Neural progenitor cell (in vitro differentiated cells): ENCODE measurements at regions not wholly inside any gene's neighbourhood (a gene's known extent, or its start where the extent isn't known, plus 50 kb on each side); places are given as distances from the start of the nearest gene placed in this dataset.

Experiments used
- DNase-seq: peaks from one replicate; pipeline ENCODE4 v3.0.0-alpha.2; 2016; ENCODE audit warnings: low spot score
- H2AFZ ChIP-seq: fragments of 200-600 bp; sonication (generic); replicated peaks from 2 replicates; pipeline ENCODE4 v1.6.1; 2016; ENCODE audit warnings: antibody characterized with exemption
- H3F3A ChIP-seq: fragments of 200-600 bp; sonication (generic); 2 replicates; pipeline ENCODE4 v1.6.1; 2016; ENCODE audit warnings: antibody characterized with exemption, low read depth
- H3K27ac ChIP-seq: fragments of 200-600 bp; sonication (generic); 2 replicates; pipeline ENCODE4 v1.5.1; 2016; ENCODE audit warnings: mild to moderate bottlenecking
- H3K27me3 ChIP-seq: fragments of 200-600 bp; sonication (generic); 2 replicates; pipeline ENCODE4 v1.6.1; 2016; ENCODE audit warnings: mild to moderate bottlenecking, moderate library complexity
- H3K36me3 ChIP-seq: fragments of 200-600 bp; sonication (generic); 2 replicates; pipeline ENCODE4 v1.5.1; 2016
- H3K4me1 ChIP-seq: fragments of 200-600 bp; sonication (generic); 2 replicates; pipeline ENCODE4 v1.6.1; 2016; ENCODE audit warnings: mixed run types
- H3K4me2 ChIP-seq: fragments of 200-600 bp; sonication (generic); 2 replicates; pipeline ENCODE4 v1.6.1; 2016
- H3K4me3 ChIP-seq: fragments of 200-600 bp; sonication (generic); 2 replicates; pipeline ENCODE4 v1.5.1; 2016
- H3K79me2 ChIP-seq: fragments of 200-600 bp; sonication (generic); 2 replicates; pipeline ENCODE4 v1.6.1; 2016; ENCODE audit warnings: low read depth
- H3K9ac ChIP-seq: fragments of 200-600 bp; sonication (generic); 2 replicates; pipeline ENCODE4 v1.6.1; 2016
- H3K9me3 ChIP-seq: fragments of 200-600 bp; sonication (generic); 2 replicates; pipeline ENCODE4 v1.5.1; 2016; ENCODE audit warnings: low read depth
- H4K20me1 ChIP-seq: fragments of 200-600 bp; sonication (generic); 2 replicates; pipeline ENCODE4 v1.6.1; 2016; ENCODE audit warnings: low read depth
- H3K27ac Mint-ChIP-seq: 3 replicates; pipeline ENCODE4 v1.8.0; 2021; ENCODE audit warnings: mixed read lengths
- H3K27me3 Mint-ChIP-seq: 2 replicates; pipeline ENCODE4 v1.8.0; 2022; ENCODE audit warnings: low read depth, mild to moderate bottlenecking, inconsistent platforms, moderate library complexity, mixed read lengths; ENCODE audit not compliant: insufficient read depth
- H3K36me3 Mint-ChIP-seq: 3 replicates; pipeline ENCODE4 v1.8.0; 2021; ENCODE audit warnings: mixed read lengths
- H3K4me1 Mint-ChIP-seq: 3 replicates; pipeline ENCODE4 v1.8.0; 2021; ENCODE audit warnings: mixed read lengths
- H3K4me3 Mint-ChIP-seq: 3 replicates; pipeline ENCODE4 v1.8.0; 2021; ENCODE audit warnings: mild to moderate bottlenecking, moderate library complexity, mixed read lengths
- H3K9me3 Mint-ChIP-seq: 3 replicates; pipeline ENCODE4 v1.8.0; 2020; ENCODE audit warnings: mixed read lengths
- EZH2 ChIP-seq: fragments of 200-600 bp; sonication (generic); IDR thresholded peaks from 2 replicates; pipeline ENCODE4 v1.6.1; 2017; ENCODE audit warnings: antibody characterized with exemption, mild to moderate bottlenecking, moderate library complexity
- EZH2phosphoT487 ChIP-seq: fragments of 200-600 bp; sonication (generic); IDR thresholded peaks from 2 replicates; pipeline ENCODE4 v1.6.1; 2017; ENCODE audit warnings: antibody characterized with exemption
- TF ChIP-seq, protein P1 (sequence below): fragments of 200-600 bp; sonication (generic); IDR thresholded peaks from 2 replicates; pipeline ENCODE4 v1.5.1; 2017; ENCODE audit warnings: antibody characterized with exemption, mild to moderate bottlenecking

DNA sequence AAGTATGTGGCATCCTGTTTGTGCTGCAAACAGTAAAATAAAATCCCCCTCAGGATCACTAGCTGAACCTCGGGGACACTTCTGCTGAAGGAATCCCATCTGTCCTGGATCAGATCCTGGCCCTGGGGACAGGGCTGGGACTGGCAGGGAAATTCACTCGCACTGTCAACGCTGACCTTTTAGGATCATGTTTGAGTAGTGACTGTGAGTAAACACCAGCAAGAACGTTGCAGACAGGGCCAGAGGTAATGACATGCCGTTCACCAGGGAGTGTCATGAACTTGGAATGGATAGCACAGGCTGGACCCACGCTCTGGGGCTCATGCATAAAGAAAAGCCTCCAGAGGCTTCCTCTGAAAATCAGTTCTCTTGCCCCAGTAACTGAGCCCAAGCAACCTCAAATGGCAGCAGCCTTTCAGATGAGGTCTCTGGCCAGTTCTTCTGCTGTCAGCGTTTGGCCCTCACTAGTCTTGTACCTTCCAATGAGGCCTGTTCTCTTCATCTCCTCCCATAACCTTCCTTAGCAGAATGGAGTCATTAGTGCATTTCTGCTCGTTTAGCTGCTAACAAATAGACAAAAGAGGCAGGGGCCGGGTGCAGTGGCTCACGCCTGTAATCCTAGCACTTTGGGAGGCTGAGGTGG is 51.0 kb upstream of the BARX2 start:
- no peaks in the 10 kb centered on the region for H3K27me3 ChIP-seq
- no peak overlapping the region for H3K4me3 Mint-ChIP-seq

DNA sequence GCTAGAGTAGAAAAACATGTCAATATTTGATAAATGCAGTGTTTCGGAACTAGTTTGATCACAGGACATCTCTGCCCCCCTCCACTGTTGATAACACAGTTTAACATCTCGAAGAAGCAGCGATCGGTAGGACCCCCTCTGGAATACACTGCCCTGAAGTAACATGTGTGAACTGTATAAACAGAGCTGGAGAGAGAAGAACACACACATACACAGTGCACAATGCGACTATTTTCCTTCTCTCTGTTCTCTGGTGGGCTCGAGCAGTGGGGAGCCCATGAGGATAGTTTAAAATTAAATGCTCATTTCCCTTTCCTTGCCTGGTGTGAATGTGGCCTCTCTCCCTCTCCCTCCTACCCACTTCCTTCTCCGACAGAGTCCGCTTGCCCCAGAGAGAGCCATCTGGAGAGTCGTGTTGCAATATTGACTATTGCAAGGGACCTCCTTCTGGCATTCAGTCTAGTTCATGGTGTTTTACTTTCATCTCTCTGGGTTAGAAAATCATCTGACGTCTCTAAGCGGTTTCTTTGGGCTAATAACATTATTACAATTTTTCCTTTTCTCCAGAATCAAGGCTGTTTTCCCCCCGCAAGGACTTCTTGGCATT is 51.6 kb upstream of the BARX2 start:
- H3K4me2 ChIP-seq = no peak overlapping the region
- H3K9me3 ChIP-seq = no peaks in the 10 kb centered on the region
- Mint-ChIP-seq H3K9me3 (no peaks in the 10 kb centered on the region), H3K4me1 (peaks cover 38% of the 10 kb centered on the region), H3K27me3 (no peaks in the 10 kb centered on the region), H3K36me3 (no peaks in the 10 kb centered on the region), H3K27ac (no peak overlapping the region), H3K4me3 (peak overlapping the region; percentile 22)
- no peaks in the 10 kb centered on the region for H3K36me3 ChIP-seq
- H3K9ac ChIP-seq = no peak overlapping the region
- no peak overlapping the region for H2AFZ ChIP-seq
- no peak for DNase-seq
- peaks cover 10% of the 10 kb centered on the region for H3K4me1 ChIP-seq
- TF ChIP-seq EZH2phosphoT487 (no peak), EZH2 (no peak)
- TF ChIP-seq, protein P1, sequence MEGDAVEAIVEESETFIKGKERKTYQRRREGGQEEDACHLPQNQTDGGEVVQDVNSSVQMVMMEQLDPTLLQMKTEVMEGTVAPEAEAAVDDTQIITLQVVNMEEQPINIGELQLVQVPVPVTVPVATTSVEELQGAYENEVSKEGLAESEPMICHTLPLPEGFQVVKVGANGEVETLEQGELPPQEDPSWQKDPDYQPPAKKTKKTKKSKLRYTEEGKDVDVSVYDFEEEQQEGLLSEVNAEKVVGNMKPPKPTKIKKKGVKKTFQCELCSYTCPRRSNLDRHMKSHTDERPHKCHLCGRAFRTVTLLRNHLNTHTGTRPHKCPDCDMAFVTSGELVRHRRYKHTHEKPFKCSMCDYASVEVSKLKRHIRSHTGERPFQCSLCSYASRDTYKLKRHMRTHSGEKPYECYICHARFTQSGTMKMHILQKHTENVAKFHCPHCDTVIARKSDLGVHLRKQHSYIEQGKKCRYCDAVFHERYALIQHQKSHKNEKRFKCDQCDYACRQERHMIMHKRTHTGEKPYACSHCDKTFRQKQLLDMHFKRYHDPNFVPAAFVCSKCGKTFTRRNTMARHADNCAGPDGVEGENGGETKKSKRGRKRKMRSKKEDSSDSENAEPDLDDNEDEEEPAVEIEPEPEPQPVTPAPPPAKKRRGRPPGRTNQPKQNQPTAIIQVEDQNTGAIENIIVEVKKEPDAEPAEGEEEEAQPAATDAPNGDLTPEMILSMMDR = no peak
- H3K4me3 ChIP-seq = no peak overlapping the region
- no peaks in the 10 kb centered on the region for H3F3A ChIP-seq
- no peaks in the 10 kb centered on the region for H3K27me3 ChIP-seq
- no peaks in the 10 kb centered on the region for H3K79me2 ChIP-seq
- H4K20me1 ChIP-seq = no peaks in the 10 kb centered on the region
- H3K27ac ChIP-seq = no peak overlapping the region

More for the DNA sequence above, 51.0 kb upstream of the BARX2 start:
- Histone ChIP-seq H3K4me2 (no peak overlapping the region), H3K79me2 (no peaks in the 10 kb centered on the region), H3K9me3 (no peaks in the 10 kb centered on the region), H3K9ac (no peak overlapping the region), H3F3A (no peaks in the 10 kb centered on the region), H4K20me1 (no peaks in the 10 kb centered on the region), H3K27ac (no peak overlapping the region), H2AFZ (no peak overlapping the region), H3K36me3 (no peaks in the 10 kb centered on the region), H3K4me3 (no peak overlapping the region), H3K4me1 (peaks cover 6% of the 10 kb centered on the region)
- Mint-ChIP-seq H3K36me3 (no peaks in the 10 kb centered on the region), H3K27me3 (peaks cover 3% of the 10 kb centered on the region), H3K4me1 (peaks cover 32% of the 10 kb centered on the region), H3K27ac (no peak overlapping the region), H3K9me3 (no peaks in the 10 kb centered on the region)
- no peak for DNase-seq
- TF ChIP-seq, protein P1 = no peak

DNA sequence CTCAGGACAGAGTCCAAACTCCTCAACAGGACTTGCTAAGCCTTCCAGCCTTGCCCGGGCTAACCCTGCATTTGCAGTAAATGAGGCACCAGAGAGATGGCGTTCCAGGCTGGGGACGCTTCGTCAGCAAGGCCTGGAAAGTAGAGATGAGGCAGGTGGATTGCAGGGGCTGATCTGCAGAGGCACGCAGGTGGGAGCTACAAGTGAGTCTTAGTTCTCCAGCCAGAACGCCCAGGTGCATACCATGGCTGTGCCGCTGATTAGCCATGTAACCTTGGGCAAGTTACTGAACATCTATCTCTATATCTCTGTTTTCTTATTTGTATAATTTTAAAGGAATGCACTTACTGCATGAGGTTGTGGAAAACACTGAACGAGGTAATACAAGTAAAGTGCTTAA is 52.7 kb upstream of the BARX2 start:
- no peak for DNase-seq
- peaks cover 7% of the 10 kb centered on the region for H3K4me1 ChIP-seq
- H3K79me2 ChIP-seq = no peaks in the 10 kb centered on the region
- no peaks in the 10 kb centered on the region for H3K27me3 Mint-ChIP-seq
- peaks cover 40% of the 10 kb centered on the region for H3K4me1 Mint-ChIP-seq
- no peaks in the 10 kb centered on the region for H3K27me3 ChIP-seq
- TF ChIP-seq, protein P1 = no peak
- TF ChIP-seq EZH2phosphoT487 (no peak), EZH2 (no peak)
- no peaks in the 10 kb centered on the region for H3K9me3 Mint-ChIP-seq
- no peak overlapping the region for H2AFZ ChIP-seq
- H3K27ac Mint-ChIP-seq = peak overlapping the region; percentile 4
- no peaks in the 10 kb centered on the region for H3K36me3 Mint-ChIP-seq
- no peak overlapping the region for H3K4me2 ChIP-seq
- no peak overlapping the region for H3K27ac ChIP-seq
- no peaks in the 10 kb centered on the region for H4K20me1 ChIP-seq
- no peak overlapping the region for H3K9ac ChIP-seq
- H3F3A ChIP-seq = no peaks in the 10 kb centered on the region
- H3K36me3 ChIP-seq = no peaks in the 10 kb centered on the region
- H3K9me3 ChIP-seq = no peaks in the 10 kb centered on the region
- H3K4me3 Mint-ChIP-seq = no peak overlapping the region
- no peak overlapping the region for H3K4me3 ChIP-seq
